Testis (tissue), 2 donors: ENCODE measurements at regions not wholly inside any gene's neighbourhood (a gene's known extent, or its start where the extent isn't known, plus 50 kb on each side); places are given as distances from the start of the nearest gene placed in this dataset.

Experiments used
- DNase-seq: peaks from one replicate; pipeline ENCODE4 v3.0.0-alpha.2; 2019
- H3K27ac ChIP-seq, 2 donors: fragments of 200-600 bp; sonication (generic); one replicate each; pipeline ENCODE4 v1.5.1; 2019
- H3K27me3 ChIP-seq: fragments of 200-600 bp; sonication (generic); one replicate; pipeline ENCODE4 v1.5.1; 2019
- H3K36me3 ChIP-seq: fragments of 200-600 bp; sonication (generic); one replicate; pipeline ENCODE4 v1.5.1; 2017; ENCODE audit warnings: low read depth; ENCODE audit errors: missing control alignments
- H3K4me1 ChIP-seq: fragments of 200-600 bp; sonication (generic); one replicate; pipeline ENCODE4 v1.5.1; 2019
- H3K4me3 ChIP-seq, 2 donors: fragments of 200-600 bp; sonication (generic); one replicate each; pipeline ENCODE4 v1.5.1; 2017 to 2019
- H3K9me3 ChIP-seq: fragments of 200-600 bp; sonication (generic); one replicate; pipeline ENCODE4 v1.5.1; 2017
- POLR2A ChIP-seq: fragments of 450-650 bp; IDR thresholded peaks from one replicate; pipeline ENCODE4 v1.6.1; 2017; ENCODE audit warnings: antibody characterized with exemption, mild to moderate bottlenecking, moderate library complexity
- WGBS, 2 donors: methylation state at CpG; one replicate each; pipeline ENCODE4 v1.1.5; 2018; 5-methylcytosine and 5-hydroxymethylcytosine counted together
- intact Hi-C: fragments of 100-400 bp; cut with DNase I; formaldehyde crosslinking; loops from one replicate; pipeline ENCODE4 v1.15.1; 2023; ENCODE audit warnings: low total_unique reads
- TF ChIP-seq, protein P1 (sequence below), 3 experiments: fragments of 450-650 bp in 2 of 3; fragments of 200-600 bp in 1 of 3; sonication (generic) in 1 of 3; IDR thresholded peaks; one replicate each; pipeline ENCODE4 v1.5.1; 2016 to 2019; ENCODE audit warnings: antibody characterized with exemption in 3 of 3, mild to moderate bottlenecking in 2 of 3, moderate library complexity in 1 of 3

DNA sequence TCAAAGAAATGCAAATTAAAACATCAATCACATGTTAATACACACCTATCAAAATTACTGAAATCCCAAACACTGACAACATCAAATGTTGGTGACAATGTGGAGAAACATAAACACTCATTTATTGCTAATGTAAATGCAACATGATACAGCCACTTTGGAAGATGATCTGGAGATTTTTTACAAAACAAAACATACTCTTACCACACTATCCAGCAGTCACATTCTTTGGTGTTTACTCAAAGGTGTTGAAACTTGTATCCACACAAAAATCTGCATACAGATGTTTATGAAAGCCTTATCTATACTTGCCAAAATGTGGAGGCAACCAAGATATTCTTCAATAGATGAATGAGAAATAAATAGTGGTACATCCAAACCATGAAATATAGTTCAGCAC, 1219.5 kb upstream of the PCDH20 start:
- Histone ChIP-seq H3K4me3 (no peak overlapping the region), H3K27me3 (no peaks in the 10 kb centered on the region), H3K36me3 (no peaks in the 10 kb centered on the region), H3K4me1 (no peaks in the 10 kb centered on the region), H3K9me3 (no peaks in the 10 kb centered on the region), H3K27ac (no peak overlapping the region)
- TF ChIP-seq POLR2A, result no peak
- TF ChIP-seq, protein P1, sequence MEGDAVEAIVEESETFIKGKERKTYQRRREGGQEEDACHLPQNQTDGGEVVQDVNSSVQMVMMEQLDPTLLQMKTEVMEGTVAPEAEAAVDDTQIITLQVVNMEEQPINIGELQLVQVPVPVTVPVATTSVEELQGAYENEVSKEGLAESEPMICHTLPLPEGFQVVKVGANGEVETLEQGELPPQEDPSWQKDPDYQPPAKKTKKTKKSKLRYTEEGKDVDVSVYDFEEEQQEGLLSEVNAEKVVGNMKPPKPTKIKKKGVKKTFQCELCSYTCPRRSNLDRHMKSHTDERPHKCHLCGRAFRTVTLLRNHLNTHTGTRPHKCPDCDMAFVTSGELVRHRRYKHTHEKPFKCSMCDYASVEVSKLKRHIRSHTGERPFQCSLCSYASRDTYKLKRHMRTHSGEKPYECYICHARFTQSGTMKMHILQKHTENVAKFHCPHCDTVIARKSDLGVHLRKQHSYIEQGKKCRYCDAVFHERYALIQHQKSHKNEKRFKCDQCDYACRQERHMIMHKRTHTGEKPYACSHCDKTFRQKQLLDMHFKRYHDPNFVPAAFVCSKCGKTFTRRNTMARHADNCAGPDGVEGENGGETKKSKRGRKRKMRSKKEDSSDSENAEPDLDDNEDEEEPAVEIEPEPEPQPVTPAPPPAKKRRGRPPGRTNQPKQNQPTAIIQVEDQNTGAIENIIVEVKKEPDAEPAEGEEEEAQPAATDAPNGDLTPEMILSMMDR (IDR thresholded peaks at IDR 0.05), result no peak
- DNase-seq, result no peak
- intact Hi-C loops, result no loop called here

DNA sequence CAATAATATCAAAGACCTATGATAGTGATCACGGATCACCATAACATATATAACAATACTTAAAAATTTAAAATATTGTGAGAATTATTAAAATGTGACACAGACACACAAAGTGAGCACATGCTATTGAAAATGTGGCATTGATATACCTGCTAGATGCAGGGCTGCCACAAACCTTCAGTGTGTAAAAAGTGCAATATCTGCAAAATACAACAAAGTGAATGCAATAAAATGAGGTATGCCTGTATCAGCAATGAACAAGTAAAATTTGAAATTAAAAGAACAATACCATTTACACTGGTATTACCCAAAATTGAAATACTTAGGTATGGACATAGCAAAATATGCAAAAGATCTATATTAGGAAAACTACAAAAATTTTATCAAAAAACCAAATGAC, 1217.8 kb upstream of the PCDH20 start:
- H3K4me1 ChIP-seq, result no peaks in the 10 kb centered on the region
- intact Hi-C loops, result no loop called here
- TF ChIP-seq POLR2A, result no peak
- TF ChIP-seq, protein P1 (IDR thresholded peaks at IDR 0.05), result no peak
- H3K27ac ChIP-seq, result no peak overlapping the region
- H3K9me3 ChIP-seq, result no peaks in the 10 kb centered on the region
- H3K4me3 ChIP-seq, result no peak overlapping the region
- no peaks in the 10 kb centered on the region for H3K27me3 ChIP-seq
- no peak for DNase-seq
- 87 to 88% methylated on average over 1 of the region's 1 CpG for WGBS, 2 donors
- H3K36me3 ChIP-seq, result no peaks in the 10 kb centered on the region

DNA sequence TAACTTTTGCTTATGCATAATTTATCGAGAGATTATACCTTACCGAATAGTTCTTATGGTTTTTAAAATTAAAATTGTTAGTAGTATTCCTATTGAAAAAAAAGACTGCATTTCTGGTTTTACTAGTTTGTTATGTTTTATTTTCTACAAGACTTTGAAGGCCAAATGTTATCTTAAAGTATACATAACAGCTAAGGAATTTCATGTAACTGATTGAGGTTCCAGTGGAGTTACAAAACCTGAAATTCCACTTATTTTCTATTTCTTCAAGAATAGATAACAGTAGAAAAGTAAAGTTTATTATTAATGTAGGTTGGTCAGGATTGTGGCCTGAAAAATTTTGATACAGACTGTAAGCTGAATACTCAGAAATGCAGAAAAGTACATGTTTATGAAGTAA, 1216.0 kb upstream of the PCDH20 start:
- H3K27ac ChIP-seq, result no peak overlapping the region
- no peak for TF ChIP-seq POLR2A
- TF ChIP-seq, protein P1 (IDR thresholded peaks at IDR 0.05), result no peak
- no peaks in the 10 kb centered on the region for H3K9me3 ChIP-seq
- WGBS, 2 donors, result 59 to 94% methylated on average over 2 of the region's 2 CpGs
- H3K4me1 ChIP-seq, result no peaks in the 10 kb centered on the region
- no peaks in the 10 kb centered on the region for H3K36me3 ChIP-seq
- no peak for DNase-seq
- intact Hi-C loops, result no loop called here
- H3K4me3 ChIP-seq, result no peak overlapping the region
- H3K27me3 ChIP-seq, result no peaks in the 10 kb centered on the region

DNA sequence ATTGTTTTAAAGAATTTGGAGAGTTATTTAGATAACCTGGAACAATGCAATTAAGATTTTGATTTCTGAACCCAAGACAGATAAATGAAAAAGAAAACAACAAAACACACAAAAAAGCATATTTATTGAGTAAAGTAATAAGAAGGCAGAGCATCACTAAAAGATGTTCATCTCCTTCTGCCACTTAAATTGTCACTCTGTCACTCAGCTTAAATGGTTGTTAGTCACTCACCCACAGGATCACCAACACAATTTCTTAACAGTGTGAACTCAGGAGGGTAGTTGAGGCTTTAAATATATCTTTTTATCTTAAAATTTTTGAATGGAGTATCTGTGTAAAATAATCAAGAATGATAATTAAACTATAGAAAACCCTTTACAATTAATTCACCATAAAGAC, 1215.5 kb upstream of the PCDH20 start:
- no peaks in the 10 kb centered on the region for H3K4me1 ChIP-seq
- H3K4me3 ChIP-seq, result no peak overlapping the region
- no peaks in the 10 kb centered on the region for H3K9me3 ChIP-seq
- H3K27me3 ChIP-seq, result no peaks in the 10 kb centered on the region
- TF ChIP-seq POLR2A, result no peak
- TF ChIP-seq, protein P1 (IDR thresholded peaks at IDR 0.05), result no peak
- H3K36me3 ChIP-seq, result no peaks in the 10 kb centered on the region
- H3K27ac ChIP-seq, result no peak overlapping the region
- DNase-seq, result no peak
- intact Hi-C loops, result no loop called here

DNA sequence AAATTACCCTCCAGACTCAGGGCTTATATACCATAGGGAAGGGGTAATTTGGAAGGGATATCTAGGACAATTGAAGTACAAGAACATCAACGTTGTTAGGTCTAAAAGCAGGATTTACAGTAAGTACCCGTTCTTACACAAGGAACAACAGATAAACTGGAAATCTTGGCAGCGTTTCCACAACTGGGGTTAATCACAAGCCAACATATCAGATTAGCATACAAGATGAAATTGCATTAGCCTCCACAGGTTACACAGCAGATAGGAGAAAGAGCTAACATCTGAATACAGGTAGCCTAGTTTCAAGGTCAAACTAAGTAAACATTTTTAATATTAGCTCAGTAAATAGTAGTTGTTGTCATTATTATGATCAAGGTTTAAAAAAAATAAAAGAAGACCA, 1214.0 kb upstream of the PCDH20 start:
- intact Hi-C loops, result no loop called here
- no peaks in the 10 kb centered on the region for H3K9me3 ChIP-seq
- DNase-seq, result no peak
- no peaks in the 10 kb centered on the region for H3K36me3 ChIP-seq
- 34 to 43% methylated on average over 3 of the region's 3 CpGs for WGBS, 2 donors
- TF ChIP-seq POLR2A, result no peak
- TF ChIP-seq, protein P1 (IDR thresholded peaks at IDR 0.05), result no peak
- H3K27ac ChIP-seq, result no peak overlapping the region
- no peak overlapping the region for H3K4me3 ChIP-seq
- H3K27me3 ChIP-seq, result no peaks in the 10 kb centered on the region
- H3K4me1 ChIP-seq, result no peaks in the 10 kb centered on the region
